ENCODE measurements at regions not wholly inside any gene's neighbourhood (a gene's known extent, or its start where the extent isn't known, plus 50 kb on each side); places are given as distances from the start of the nearest gene placed in this dataset.

DNA sequence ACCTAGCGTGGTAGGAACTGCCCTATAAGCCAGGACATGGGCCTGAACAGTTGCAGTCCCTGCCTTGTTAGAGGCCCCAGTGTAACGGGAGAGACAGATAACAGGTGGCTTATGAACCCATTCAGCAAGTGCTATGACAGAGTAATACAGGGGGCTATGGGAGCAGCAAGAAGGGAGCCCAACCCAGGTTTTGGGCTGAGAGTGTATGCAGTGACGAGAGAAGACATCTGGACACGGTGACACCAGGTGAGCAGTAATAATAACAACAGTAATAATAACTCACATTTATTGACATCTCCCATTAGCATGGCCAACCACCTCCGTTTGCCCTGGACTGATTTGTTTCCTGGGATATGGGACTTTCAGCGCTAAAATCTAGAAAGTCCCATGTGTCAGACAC, 100.8 kb downstream of the IRX5 start:
- TF ChIP-seq, protein P1, sequence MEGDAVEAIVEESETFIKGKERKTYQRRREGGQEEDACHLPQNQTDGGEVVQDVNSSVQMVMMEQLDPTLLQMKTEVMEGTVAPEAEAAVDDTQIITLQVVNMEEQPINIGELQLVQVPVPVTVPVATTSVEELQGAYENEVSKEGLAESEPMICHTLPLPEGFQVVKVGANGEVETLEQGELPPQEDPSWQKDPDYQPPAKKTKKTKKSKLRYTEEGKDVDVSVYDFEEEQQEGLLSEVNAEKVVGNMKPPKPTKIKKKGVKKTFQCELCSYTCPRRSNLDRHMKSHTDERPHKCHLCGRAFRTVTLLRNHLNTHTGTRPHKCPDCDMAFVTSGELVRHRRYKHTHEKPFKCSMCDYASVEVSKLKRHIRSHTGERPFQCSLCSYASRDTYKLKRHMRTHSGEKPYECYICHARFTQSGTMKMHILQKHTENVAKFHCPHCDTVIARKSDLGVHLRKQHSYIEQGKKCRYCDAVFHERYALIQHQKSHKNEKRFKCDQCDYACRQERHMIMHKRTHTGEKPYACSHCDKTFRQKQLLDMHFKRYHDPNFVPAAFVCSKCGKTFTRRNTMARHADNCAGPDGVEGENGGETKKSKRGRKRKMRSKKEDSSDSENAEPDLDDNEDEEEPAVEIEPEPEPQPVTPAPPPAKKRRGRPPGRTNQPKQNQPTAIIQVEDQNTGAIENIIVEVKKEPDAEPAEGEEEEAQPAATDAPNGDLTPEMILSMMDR (IDR thresholded peaks at IDR 0.05): no peak
- no peaks in the 10 kb centered on the region for H3K4me1 ChIP-seq (ENCODE audit: control insufficient read depth in 1 of 2, low read depth in 2 of 2)
- no peak overlapping the region for H3K27ac ChIP-seq
- no peak overlapping the region for H3K4me3 ChIP-seq
- H3K36me3 ChIP-seq: no peaks in the 10 kb centered on the region
- no peaks in the 10 kb centered on the region for H3K27me3 ChIP-seq (replicated peaks; ENCODE audit: insufficient read depth)
- DNase-seq (ENCODE audit: low spot score) (no peak), ATAC-seq (ENCODE audit: insufficient number of reproducible peaks, low FRiP score, low read depth) (no peak)
- H3K9me3 ChIP-seq: no peaks in the 10 kb centered on the region

- ATAC-seq (ENCODE audit: insufficient number of reproducible peaks, low FRiP score, low read depth) (no peak), DNase-seq (ENCODE audit: low spot score) (no peak)
- Histone ChIP-seq H3K27me3 (replicated peaks; ENCODE audit: insufficient read depth) (no peaks in the 10 kb centered on the region), H3K4me1 (ENCODE audit: control insufficient read depth in 1 of 2, low read depth in 2 of 2) (no peaks in the 10 kb centered on the region), H3K36me3 (no peaks in the 10 kb centered on the region), H3K4me3 (no peak overlapping the region), H3K27ac (no peak overlapping the region), H3K9me3 (no peaks in the 10 kb centered on the region)
- TF ChIP-seq, protein P1 (IDR thresholded peaks at IDR 0.05): no peak
Observed at GRCh38 chr16:55033225-55034156, 102.8 kb downstream of the IRX5 start.

DNA sequence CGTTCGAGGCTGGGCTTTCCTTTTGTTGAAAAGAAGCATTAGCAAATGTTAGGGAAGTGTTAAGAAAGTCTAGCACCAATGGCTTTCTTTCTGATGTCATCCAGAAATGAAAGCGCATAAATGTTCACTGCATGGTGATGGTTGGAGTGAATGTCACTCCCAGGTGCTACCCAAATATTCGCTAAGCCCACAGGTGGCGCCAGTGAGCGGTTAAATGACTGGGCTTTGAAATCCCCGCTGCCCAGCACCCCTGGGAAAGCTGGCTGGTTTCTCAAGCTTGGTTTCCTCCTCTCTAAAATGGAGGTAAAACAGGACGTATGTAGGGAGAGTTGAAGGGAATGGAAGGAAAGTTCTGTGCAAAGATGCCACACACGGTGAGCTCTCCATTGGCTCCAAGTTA, 104.4 kb downstream of the IRX5 start:
- no peak for DNase-seq (ENCODE audit: low spot score)
- no peak overlapping the region for H3K27ac ChIP-seq

GRCh38 chr16:55035956-55036355, 105.3 kb downstream of the IRX5 start:
- TF ChIP-seq, protein P1 (IDR thresholded peaks at IDR 0.05): no peak
- no peak for ATAC-seq (ENCODE audit: insufficient number of reproducible peaks, low FRiP score, low read depth)

More for the DNA sequence above, 104.4 kb downstream of the IRX5 start:
- Histone ChIP-seq H3K4me3 (no peak overlapping the region), H3K36me3 (no peaks in the 10 kb centered on the region), H3K27me3 (replicated peaks; ENCODE audit: insufficient read depth) (no peaks in the 10 kb centered on the region), H3K9me3 (no peaks in the 10 kb centered on the region), H3K4me1 (ENCODE audit: control insufficient read depth in 1 of 2, low read depth in 2 of 2) (no peaks in the 10 kb centered on the region)
- TF ChIP-seq, protein P1 (IDR thresholded peaks at IDR 0.05): peak; percentile 15
- ATAC-seq (ENCODE audit: insufficient number of reproducible peaks, low FRiP score, low read depth): no peak

GRCh38 chr16:55036371-55036821, 105.7 kb downstream of the IRX5 start:
- Histone ChIP-seq H3K27me3 (replicated peaks; ENCODE audit: insufficient read depth) (no peaks in the 10 kb centered on the region), H3K27ac (no peak overlapping the region), H3K9me3 (no peaks in the 10 kb centered on the region), H3K36me3 (no peaks in the 10 kb centered on the region), H3K4me1 (ENCODE audit: control insufficient read depth in 1 of 2, low read depth in 2 of 2) (no peaks in the 10 kb centered on the region), H3K4me3 (no peak overlapping the region)
- no peak for ATAC-seq (ENCODE audit: insufficient number of reproducible peaks, low FRiP score, low read depth)
- TF ChIP-seq, protein P1 (IDR thresholded peaks at IDR 0.05): no peak
- DNase-seq (ENCODE audit: low spot score): no peak

More at GRCh38 chr16:55035956-55036355, 105.3 kb downstream of the IRX5 start:
- Histone ChIP-seq H3K4me3 (no peak overlapping the region), H3K36me3 (no peaks in the 10 kb centered on the region), H3K27me3 (replicated peaks; ENCODE audit: insufficient read depth) (no peaks in the 10 kb centered on the region), H3K9me3 (no peaks in the 10 kb centered on the region), H3K27ac (no peak overlapping the region), H3K4me1 (ENCODE audit: control insufficient read depth in 1 of 2, low read depth in 2 of 2) (no peaks in the 10 kb centered on the region)
- DNase-seq (ENCODE audit: low spot score): no peak

Measured in thoracic aorta (tissue), 2 donors.